ENCODE measurements at regions not wholly inside any gene's neighbourhood (a gene's known extent, or its start where the extent isn't known, plus 50 kb on each side); places are given as distances from the start of the nearest gene placed in this dataset.

DNA sequence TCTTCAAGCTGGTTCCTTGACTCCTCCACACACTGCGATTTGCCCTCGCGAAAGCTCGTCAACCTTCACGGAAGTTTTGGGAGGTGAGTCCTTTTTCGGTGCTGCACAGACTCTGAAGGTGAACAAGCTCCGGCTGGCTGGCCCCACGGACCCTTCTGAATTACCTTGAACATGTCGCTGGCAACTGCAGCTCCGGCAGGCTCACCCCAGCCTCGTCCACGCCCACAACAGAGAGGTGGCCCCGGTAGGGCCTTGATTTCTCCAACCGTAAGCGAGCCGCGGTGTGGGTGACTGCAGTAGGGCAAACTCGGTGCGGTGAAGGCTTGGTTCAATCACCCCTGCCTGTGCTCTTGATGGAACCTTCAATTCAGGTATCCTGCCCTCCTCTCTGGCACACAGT, 1020.7 kb upstream of the GOT2 start:
- Mint-ChIP-seq H3K27me3 (no peaks in the 10 kb centered on the region), H3K9me3 (peaks cover 4% of the 10 kb centered on the region), H3K27ac (no peak overlapping the region), H3K4me3 (no peak overlapping the region), H3K4me1 (no peaks in the 10 kb centered on the region), H3K36me3 (no peaks in the 10 kb centered on the region)
- DNase-seq (ENCODE audit: low spot score in 2 of 2) (no peak), ATAC-seq (ENCODE audit: low read depth) (no peak)

DNA sequence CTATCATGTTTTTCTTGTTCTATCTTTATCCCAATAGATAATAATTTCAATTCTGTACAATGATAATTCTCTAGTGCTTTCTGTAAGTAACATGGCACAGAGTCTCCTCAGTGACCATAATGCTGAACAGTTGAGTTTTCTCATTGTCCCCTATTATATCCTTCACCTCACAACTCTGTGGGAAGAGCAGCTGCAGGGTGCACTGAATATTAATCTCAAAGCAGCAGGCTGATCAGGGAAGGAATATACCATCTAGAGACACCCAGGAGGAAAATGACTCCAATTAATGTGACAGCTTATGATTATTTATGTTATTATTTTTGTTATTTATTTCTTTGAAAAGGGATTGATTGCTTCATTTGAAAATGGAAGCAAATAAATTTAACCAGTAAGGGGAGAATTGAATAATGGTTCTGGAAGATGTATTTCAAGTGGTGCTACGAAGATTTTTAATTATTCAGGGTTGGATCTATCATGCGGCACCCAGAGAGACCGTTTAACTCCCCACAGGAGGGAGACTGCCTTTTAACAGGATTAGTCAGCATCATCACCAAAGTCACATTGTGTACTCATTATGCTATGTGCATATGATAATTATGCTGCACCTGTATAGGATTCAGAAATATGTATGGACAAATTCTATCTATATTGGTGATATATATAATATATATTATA, 1015.7 kb upstream of the GOT2 start:
- Mint-ChIP-seq H3K27ac (no peak overlapping the region), H3K36me3 (no peaks in the 10 kb centered on the region), H3K4me1 (no peaks in the 10 kb centered on the region), H3K27me3 (no peaks in the 10 kb centered on the region), H3K9me3 (no peaks in the 10 kb centered on the region), H3K4me3 (no peak overlapping the region)
- ATAC-seq (ENCODE audit: low read depth) = no peak
- no peak for DNase-seq (ENCODE audit: low spot score in 2 of 2)

DNA sequence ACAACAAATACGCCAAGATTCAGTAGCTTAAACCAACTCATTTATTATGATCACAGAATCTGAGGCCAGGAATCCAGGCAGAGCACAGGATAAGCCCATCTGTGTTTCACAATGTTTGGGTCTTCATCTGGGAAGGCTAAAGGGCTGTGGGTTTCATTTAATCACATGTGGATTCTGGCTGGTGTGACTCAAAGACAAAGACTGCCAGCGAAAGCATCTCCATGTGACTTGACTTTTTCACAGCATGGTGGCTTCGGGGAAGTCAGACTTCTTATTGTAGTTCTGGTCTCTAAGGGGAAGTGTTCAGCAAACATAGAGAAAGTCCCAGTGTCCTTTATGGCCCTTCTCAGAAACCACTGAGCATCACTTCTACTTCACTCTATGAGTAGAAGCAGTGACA, 1014.4 kb upstream of the GOT2 start:
- Mint-ChIP-seq H3K36me3 (no peaks in the 10 kb centered on the region), H3K4me3 (no peak overlapping the region), H3K9me3 (peaks cover 1% of the 10 kb centered on the region), H3K27ac (no peak overlapping the region), H3K4me1 (no peaks in the 10 kb centered on the region), H3K27me3 (no peaks in the 10 kb centered on the region)
- DNase-seq (ENCODE audit: low spot score in 2 of 2) (no peak), ATAC-seq (ENCODE audit: low read depth) (no peak)

DNA sequence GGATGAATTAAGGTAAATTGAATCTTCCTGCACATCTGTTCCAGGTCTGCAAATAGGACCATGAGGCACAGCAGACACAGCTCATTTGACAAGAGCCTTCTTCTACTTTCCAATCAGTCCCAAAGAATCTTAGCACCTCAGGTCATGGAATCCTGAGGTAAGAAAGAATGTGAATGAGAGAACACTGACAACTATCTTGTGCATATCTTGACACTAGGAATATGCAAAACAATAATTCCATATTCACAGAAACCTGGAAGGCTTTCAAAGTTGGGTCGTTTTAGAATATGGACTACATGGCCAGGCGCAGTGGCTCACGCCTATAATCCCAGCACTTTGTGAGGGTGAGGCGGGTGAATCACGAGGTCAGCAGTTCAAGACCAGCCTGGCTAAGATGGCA, 1009.4 kb upstream of the GOT2 start:
- ATAC-seq (ENCODE audit: low read depth) (no peak), DNase-seq (ENCODE audit: low spot score in 2 of 2) (no peak)
- no peaks in the 10 kb centered on the region for H3K27me3 Mint-ChIP-seq
- peaks cover 4% of the 10 kb centered on the region for H3K9me3 Mint-ChIP-seq
- H3K36me3 Mint-ChIP-seq = no peaks in the 10 kb centered on the region
- H3K4me3 Mint-ChIP-seq = no peak overlapping the region
- H3K4me1 Mint-ChIP-seq = no peaks in the 10 kb centered on the region
- H3K27ac Mint-ChIP-seq = no peak overlapping the region

DNA sequence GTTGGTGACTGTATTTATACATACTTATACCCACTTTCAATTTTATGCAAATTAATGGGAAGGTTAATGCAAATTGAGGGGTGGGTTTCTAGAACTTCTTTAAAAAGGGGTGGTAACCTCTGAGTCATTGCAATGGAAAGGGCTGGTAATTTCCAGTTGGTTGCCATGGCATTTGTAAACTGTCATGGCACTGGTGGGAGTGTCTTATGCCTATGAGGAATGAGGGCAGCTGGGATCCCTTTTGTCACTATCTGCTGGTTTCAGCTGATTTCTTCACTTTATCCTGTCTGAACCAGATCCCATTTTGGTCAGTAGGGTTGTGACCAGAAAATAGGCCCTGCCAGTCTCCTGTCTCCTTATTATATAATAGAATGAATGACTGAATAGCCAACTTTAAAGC, 1006.7 kb upstream of the GOT2 start:
- ATAC-seq (ENCODE audit: low read depth) (no peak), DNase-seq (ENCODE audit: low spot score in 2 of 2) (no peak)
- H3K4me1 Mint-ChIP-seq = no peaks in the 10 kb centered on the region
- peaks cover 6% of the 10 kb centered on the region for H3K9me3 Mint-ChIP-seq
- no peaks in the 10 kb centered on the region for H3K36me3 Mint-ChIP-seq
- H3K27ac Mint-ChIP-seq = no peak overlapping the region
- no peaks in the 10 kb centered on the region for H3K27me3 Mint-ChIP-seq
- no peak overlapping the region for H3K4me3 Mint-ChIP-seq

DNA sequence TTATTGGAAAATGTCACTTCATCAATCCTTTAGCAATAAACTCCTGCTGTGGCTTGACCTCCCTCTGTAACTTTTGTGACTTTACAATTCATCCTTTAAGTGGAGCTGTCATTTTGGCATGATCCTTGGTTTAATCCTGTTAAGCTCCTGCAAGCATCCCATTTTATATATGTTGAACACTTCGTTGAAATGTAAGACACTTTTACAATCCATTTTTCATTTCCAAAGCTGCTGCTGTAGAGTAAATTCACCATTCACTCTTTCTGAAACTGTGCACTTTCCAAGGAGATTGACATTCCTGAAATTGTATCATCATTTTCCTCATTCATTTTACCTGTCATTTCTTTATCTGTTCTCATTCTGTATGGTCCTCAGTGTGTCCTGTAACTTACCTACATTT, 1003.2 kb upstream of the GOT2 start:
- Mint-ChIP-seq H3K4me3 (no peak overlapping the region), H3K27me3 (no peaks in the 10 kb centered on the region), H3K9me3 (peaks cover 4% of the 10 kb centered on the region), H3K36me3 (no peaks in the 10 kb centered on the region), H3K4me1 (no peaks in the 10 kb centered on the region), H3K27ac (no peak overlapping the region)
- ATAC-seq (ENCODE audit: low read depth) = no peak
- DNase-seq (ENCODE audit: low spot score in 2 of 2) = no peak

DNA sequence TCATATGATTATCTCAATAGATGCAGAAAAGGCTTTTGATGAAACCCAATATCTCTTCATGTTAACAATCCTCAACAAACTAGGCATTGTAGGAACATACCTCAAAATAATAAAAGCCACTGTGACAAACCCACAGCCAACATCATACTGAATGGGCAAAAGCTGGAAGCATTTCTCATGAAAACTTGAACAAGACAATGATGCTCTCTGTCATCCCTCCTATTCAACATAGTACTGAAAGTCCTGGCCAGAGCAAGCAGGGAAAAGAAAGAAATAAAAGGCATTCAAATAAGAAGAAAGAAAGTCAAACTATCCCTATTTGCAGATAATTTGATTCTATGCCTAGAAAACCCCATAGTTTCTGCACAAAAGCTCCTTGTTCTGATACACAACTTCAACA, 999.2 kb upstream of the GOT2 start:
- Mint-ChIP-seq H3K27ac (no peak overlapping the region), H3K27me3 (no peaks in the 10 kb centered on the region)
- no peak for DNase-seq (ENCODE audit: low spot score in 2 of 2)

DNA sequence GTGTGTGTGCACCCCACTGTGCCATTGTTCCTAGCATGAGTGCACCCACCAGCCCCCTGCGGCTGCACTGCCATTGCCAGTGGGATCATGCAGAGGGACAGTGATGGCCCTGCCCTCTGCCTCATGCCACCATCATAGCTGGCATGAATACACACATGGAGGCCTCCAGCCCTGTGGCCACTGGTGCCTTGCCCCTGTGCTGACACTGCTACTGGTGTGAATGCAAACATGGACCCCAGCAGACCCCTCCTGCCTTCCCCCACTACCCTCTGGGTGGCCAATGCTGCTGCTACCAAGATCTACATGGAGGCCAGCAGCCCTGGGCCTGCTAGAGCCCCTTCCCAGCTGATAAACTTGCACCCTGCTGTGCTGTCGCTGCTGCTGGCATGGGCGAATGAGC, 995.5 kb upstream of the GOT2 start:
- no peaks in the 10 kb centered on the region for H3K36me3 Mint-ChIP-seq
- no peak overlapping the region for H3K27ac Mint-ChIP-seq
- peaks cover 13% of the 10 kb centered on the region for H3K9me3 Mint-ChIP-seq
- ATAC-seq (ENCODE audit: low read depth) = no peak
- no peaks in the 10 kb centered on the region for H3K27me3 Mint-ChIP-seq
- H3K4me3 Mint-ChIP-seq = no peak overlapping the region
- no peak for DNase-seq (ENCODE audit: low spot score in 2 of 2)
- no peaks in the 10 kb centered on the region for H3K4me1 Mint-ChIP-seq

More for the DNA sequence above, 999.2 kb upstream of the GOT2 start:
- no peak for ATAC-seq (ENCODE audit: low read depth)
- Mint-ChIP-seq H3K4me3 (no peak overlapping the region), H3K9me3 (peaks cover 10% of the 10 kb centered on the region), H3K4me1 (no peaks in the 10 kb centered on the region), H3K36me3 (no peaks in the 10 kb centered on the region)

DNA sequence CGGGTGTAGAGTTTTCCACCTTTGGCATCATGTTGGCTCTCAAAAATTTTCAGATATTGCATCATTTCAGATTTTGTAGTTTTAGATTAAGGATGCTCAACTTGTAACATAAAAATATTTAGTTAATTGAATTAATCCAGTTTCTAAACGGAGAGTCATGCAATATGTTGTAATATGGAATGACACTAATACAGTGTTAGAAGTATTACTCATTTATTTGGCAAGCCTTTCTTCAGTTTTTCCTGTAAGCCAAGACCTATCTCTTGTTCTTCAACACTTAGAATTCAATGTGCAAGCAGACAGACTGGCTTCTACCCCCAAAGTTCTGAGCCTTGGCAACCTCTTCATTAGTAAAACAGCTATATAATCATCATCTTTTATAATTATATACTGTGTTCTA, 985.0 kb upstream of the GOT2 start:
- no peak for ATAC-seq (ENCODE audit: low read depth)
- Mint-ChIP-seq H3K4me3 (no peak overlapping the region), H3K36me3 (no peaks in the 10 kb centered on the region), H3K27ac (no peak overlapping the region), H3K4me1 (no peaks in the 10 kb centered on the region), H3K27me3 (no peaks in the 10 kb centered on the region), H3K9me3 (no peaks in the 10 kb centered on the region)
- DNase-seq (ENCODE audit: low spot score in 2 of 2) = no peak

DNA sequence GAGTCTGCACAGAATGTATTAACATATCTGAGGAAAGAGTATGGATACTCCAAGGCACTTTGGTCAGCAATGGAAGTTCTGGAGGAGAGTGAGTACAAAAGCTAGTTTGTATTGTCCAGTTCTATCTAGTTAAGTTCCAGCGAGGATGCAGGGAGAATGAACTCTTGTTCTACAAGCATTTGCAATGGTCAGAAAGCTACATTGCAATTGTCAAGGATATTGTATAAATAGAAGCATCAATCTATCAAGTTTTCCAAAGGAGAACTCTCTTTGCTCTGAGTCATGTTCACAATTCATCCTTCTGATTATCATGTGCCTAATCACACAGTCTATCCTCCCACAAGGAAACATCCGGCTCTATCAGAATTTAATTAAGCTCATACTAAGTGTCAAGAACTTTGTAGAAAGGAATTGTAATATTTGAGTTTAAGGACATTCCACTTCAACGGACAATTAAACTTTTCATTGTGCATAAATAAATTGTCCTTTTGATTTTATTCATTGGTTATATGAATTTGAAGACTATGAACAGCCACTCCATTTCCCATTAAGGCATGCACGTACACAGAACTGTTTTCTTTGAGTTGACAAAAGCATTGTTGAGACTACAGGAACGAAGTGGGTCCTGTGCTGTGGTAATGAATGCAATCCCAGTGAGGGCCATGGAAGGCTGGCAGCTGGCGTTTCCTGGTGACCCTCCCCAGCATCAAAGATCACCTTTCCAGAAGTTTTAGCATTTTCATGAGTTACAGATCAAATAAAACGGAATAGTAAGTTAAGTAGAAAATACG, 973.5 kb upstream of the GOT2 start:
- no peak overlapping the region for H3K4me3 Mint-ChIP-seq
- peaks cover 3% of the 10 kb centered on the region for H3K9me3 Mint-ChIP-seq
- H3K4me1 Mint-ChIP-seq = no peaks in the 10 kb centered on the region
- H3K27me3 Mint-ChIP-seq = no peaks in the 10 kb centered on the region
- no peak overlapping the region for H3K27ac Mint-ChIP-seq
- DNase-seq (ENCODE audit: low spot score in 2 of 2) = no peak
- H3K36me3 Mint-ChIP-seq = no peaks in the 10 kb centered on the region
- no peak for ATAC-seq (ENCODE audit: low read depth)

DNA sequence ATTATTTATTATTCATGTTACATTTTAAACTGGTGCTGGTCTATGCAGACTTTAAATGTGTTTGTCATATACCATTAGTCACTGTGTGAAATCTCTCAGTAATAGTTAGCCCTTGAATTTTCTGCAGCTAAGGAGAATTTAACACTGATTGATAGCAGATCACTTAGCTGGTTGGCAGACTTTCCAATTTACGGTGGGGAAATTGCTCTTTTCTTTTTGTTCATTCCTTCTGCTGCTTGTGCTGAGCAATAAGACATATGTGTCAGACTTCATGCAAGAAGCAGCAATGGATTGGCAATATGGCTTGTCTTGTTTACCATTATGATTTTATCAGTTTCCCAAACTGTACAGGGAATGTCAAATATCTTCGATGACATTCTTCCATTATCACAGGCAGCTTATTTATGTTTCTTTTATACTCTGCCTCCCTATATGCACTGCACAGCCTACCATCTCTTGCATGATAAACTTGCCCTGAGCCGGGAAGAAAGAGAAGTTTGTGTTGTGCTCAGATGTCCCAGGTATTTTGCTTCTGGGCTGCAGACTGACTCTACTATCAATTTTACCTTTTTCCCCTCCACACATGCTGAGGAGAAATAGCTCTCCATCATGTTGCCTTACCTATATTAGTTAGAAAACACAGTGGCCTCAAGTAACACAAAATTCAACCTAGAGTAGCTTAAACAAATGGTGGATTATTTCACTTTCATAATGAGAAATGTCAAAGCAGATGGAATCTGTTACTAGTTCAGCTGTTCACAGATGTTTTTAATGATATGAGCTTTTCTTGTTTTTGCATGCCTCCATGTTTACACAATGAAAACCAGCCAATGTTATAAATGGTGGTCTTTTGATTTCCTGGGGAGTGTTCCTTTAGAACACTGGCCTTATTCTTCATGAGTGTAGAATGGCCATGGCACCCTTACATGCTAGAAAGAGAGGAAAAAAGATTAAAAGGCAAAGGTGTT, 968.1 kb upstream of the GOT2 start:
- H3K4me3 Mint-ChIP-seq = no peak overlapping the region
- H3K27me3 Mint-ChIP-seq = no peaks in the 10 kb centered on the region
- no peaks in the 10 kb centered on the region for H3K4me1 Mint-ChIP-seq
- H3K9me3 Mint-ChIP-seq = peaks cover 1% of the 10 kb centered on the region
- no peak overlapping the region for H3K27ac Mint-ChIP-seq
- no peaks in the 10 kb centered on the region for H3K36me3 Mint-ChIP-seq
- ATAC-seq (ENCODE audit: low read depth) (no peak), DNase-seq (ENCODE audit: low spot score in 2 of 2) (no peak)

DNA sequence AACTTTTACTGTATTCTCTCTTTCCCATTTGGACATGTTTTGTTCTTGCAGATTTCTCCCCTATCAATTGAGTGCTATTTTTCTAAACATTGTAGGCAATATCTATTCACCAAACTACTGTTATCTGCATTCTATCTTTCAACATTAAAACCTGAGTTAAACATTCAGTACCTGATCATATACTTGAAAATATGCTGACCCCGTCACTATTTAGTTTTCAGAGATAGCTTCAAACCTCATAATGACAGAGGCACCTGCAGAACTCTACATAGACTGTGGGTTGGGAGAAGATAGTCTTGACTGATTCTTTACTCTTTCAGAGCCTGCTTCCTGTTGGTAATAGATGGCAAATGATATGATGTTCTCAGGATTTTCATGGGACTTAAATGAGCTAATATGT, 965.7 kb upstream of the GOT2 start:
- H3K9me3 Mint-ChIP-seq = peaks cover 1% of the 10 kb centered on the region
- no peaks in the 10 kb centered on the region for H3K27me3 Mint-ChIP-seq
- no peak overlapping the region for H3K27ac Mint-ChIP-seq
- DNase-seq (ENCODE audit: low spot score in 2 of 2) (no peak), ATAC-seq (ENCODE audit: low read depth) (no peak)
- H3K36me3 Mint-ChIP-seq = no peaks in the 10 kb centered on the region
- H3K4me1 Mint-ChIP-seq = no peaks in the 10 kb centered on the region
- no peak overlapping the region for H3K4me3 Mint-ChIP-seq

DNA sequence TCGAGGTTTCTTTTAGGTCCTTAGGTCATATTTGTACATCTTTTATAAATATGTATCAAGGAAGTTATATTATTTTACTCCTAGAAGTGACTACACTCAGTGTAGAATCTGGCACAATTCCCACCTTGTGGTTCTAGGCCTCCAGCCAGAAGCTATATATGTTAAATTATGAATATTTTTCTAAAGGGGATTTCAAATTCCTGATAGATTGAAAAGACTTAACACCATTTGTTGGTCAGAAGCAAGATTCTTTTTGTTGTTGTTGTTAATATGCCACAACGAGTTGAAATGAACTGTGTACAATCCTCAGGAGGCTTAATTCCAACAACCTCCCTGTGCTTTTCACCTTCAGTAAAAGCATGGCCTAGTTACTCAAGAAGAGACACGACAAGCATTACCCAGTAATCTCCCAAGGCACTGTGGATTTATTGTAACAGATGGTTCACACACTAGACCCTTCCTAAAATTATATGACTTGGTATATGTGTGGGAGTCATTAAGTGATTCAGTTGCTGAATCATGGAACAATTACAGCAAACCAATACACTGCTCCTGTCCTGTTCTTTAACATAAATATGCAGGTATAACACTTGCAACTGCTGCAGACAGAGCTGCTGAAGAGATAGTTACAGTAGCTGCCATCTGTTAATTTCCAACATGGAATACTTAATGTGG, 964.4 kb upstream of the GOT2 start:
- no peaks in the 10 kb centered on the region for H3K27me3 Mint-ChIP-seq
- H3K36me3 Mint-ChIP-seq = no peaks in the 10 kb centered on the region
- no peak for ATAC-seq (ENCODE audit: low read depth)
- H3K9me3 Mint-ChIP-seq = peaks cover 1% of the 10 kb centered on the region
- no peak overlapping the region for H3K4me3 Mint-ChIP-seq
- H3K4me1 Mint-ChIP-seq = no peaks in the 10 kb centered on the region
- H3K27ac Mint-ChIP-seq = no peak overlapping the region
- no peak for DNase-seq (ENCODE audit: low spot score in 2 of 2)

DNA sequence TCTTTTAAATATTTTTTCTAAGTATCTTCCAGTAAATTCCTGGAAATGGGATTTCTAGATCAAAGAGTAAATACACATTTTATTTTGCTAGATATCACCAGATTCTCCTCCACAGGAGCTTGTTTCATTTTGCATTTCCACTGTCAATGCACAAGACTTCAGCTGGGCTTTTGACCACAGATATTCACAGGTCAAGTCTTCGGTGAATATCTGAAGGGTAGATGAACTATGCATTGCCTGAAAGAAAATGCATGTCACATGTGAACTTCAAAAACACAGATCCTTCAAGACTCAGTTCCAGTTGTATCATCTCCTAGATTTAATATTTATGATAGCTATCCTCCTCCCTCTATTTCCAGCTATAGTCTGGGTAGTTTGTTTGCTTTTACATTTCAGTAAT, 963.6 kb upstream of the GOT2 start:
- DNase-seq (ENCODE audit: low spot score in 2 of 2) (no peak), ATAC-seq (ENCODE audit: low read depth) (no peak)
- Mint-ChIP-seq H3K9me3 (peaks cover 1% of the 10 kb centered on the region), H3K4me3 (no peak overlapping the region), H3K4me1 (no peaks in the 10 kb centered on the region), H3K36me3 (no peaks in the 10 kb centered on the region), H3K27ac (no peak overlapping the region), H3K27me3 (no peaks in the 10 kb centered on the region)

Measured in memory B cell (primary cell).